GM12878 (cell line): ENCODE measurements at regions not wholly inside any gene's neighbourhood (a gene's known extent, or its start where the extent isn't known, plus 50 kb on each side); places are given as distances from the start of the nearest gene placed in this dataset.

Experiments
- ATAC-seq: fragments of 200-7000 bp; cut with Tn5 transposase; 3 replicates; pipeline ENCODE4 v1.9.1; 2020; ENCODE audit warnings: mild to moderate bottlenecking, moderate library complexity
- BruUV-seq: library from RNA; stranded (reverse); fragments of 400-500 nt; replicated peaks from 2 replicates; lab custom pipeline; 2021; lab: Mats Ljungman, UMichigan
- CTCF ChIA-PET: fragments of 300-600 bp; sonication (Branson Sonifier 250); formaldehyde crosslinking; extraction: SDS; loops from one replicate; lab custom pipeline; 2021; ENCODE audit warnings: inconsistent platforms; lab: Yijun Ruan, JAX
- POLR2A ChIA-PET: fragments of 350-600 bp; formaldehyde crosslinking; extraction: SDS; loops from one replicate; lab custom pipeline; 2021; ENCODE audit warnings: inconsistent platforms; lab: Charles Lee
- RAD21 ChIA-PET: fragments of 300-600 bp; sonication (Branson Sonifier 250); formaldehyde crosslinking; loops from one replicate; lab custom pipeline; 2023; ENCODE audit warnings: antibody characterized with exemption; ENCODE audit not compliant: unreplicated experiment; lab: Charles Lee
- SMC1A ChIA-PET: fragments of 300-600 bp; sonication (Branson Sonifier 250); formaldehyde crosslinking; loops from one replicate; lab custom pipeline; 2023; ENCODE audit not compliant: unreplicated experiment, uncharacterized antibody; lab: Charles Lee
- DNase-seq: peaks from one replicate; pipeline ENCODE4 v3.0.0-alpha.2; 2011; ENCODE audit warnings: low read depth, low spot score
- FAIRE-seq: peaks from 3 replicates; lab custom pipeline; 2011; peaks lifted over from hg19 to GRCh38; lab: Jason Lieb, UNC
- H2AFZ ChIP-seq: 2 replicates; pipeline ENCODE4 v1.6.0; 2011; ENCODE audit warnings: low read depth, low read length, control low read depth; ENCODE audit not compliant: control insufficient read depth
- H3K27ac ChIP-seq: 2 replicates; pipeline ENCODE4 v1.5.1; 2011; ENCODE audit warnings: control low read depth; ENCODE audit not compliant: control insufficient read depth, insufficient read depth
- H3K27me3 ChIP-seq, 2 experiments: replicated peaks in 1 of 2; 2 replicates each; pipeline versions ENCODE4 v1.6.0 to v1.6.1; 2011; ENCODE audit warnings: low read length in 1 of 2; ENCODE audit not compliant: control insufficient read depth in 2 of 2, insufficient read depth in 2 of 2
- H3K36me3 ChIP-seq, 2 experiments: 2 replicates each; pipeline ENCODE4 v1.5.1; 2011; ENCODE audit warnings: low read length in 1 of 2; ENCODE audit not compliant: control insufficient read depth in 2 of 2, insufficient read depth in 2 of 2
- H3K4me1 ChIP-seq: 2 replicates; pipeline ENCODE4 v1.6.1; 2011; ENCODE audit warnings: mild to moderate bottlenecking, low read length, moderate library complexity, mixed read lengths; ENCODE audit not compliant: control insufficient read depth, insufficient read depth
- H3K4me2 ChIP-seq: 2 replicates; pipeline ENCODE4 v1.6.0; 2011; ENCODE audit warnings: control low read depth; ENCODE audit not compliant: control insufficient read depth, insufficient read depth
- H3K4me3 ChIP-seq: fragments of 200-600 bp; sonication (generic); 2 replicates; pipeline ENCODE4 v1.5.1; 2016
- H3K79me2 ChIP-seq: 2 replicates; pipeline ENCODE4 v1.6.0; 2011; ENCODE audit warnings: low read length; ENCODE audit not compliant: control insufficient read depth, insufficient read depth
- H3K9ac ChIP-seq: 2 replicates; pipeline ENCODE4 v1.8.0; 2011; ENCODE audit warnings: low read length, control low read depth, mixed read lengths; ENCODE audit not compliant: control insufficient read depth, insufficient read depth
- H3K9me3 ChIP-seq: replicated peaks from 3 replicates; pipeline ENCODE4 v1.5.1; 2011; ENCODE audit warnings: mild to moderate bottlenecking, low read length; ENCODE audit not compliant: control insufficient read depth, insufficient read depth
- H4K20me1 ChIP-seq: 2 replicates; pipeline ENCODE4 v1.6.0; 2011; ENCODE audit not compliant: control insufficient read depth, insufficient read depth
- ASH2L ChIP-seq: fragments of 300-600, 200-600 bp; sonication (generic); IDR thresholded peaks from 2 replicates; pipeline ENCODE4 v1.6.1; 2017; ENCODE audit warnings: low read depth, mild to moderate bottlenecking, borderline replicate concordance
- BMI1 ChIP-seq: fragments of 450-650 bp; IDR thresholded peaks from 2 replicates; pipeline ENCODE4 v1.6.1; 2016; ENCODE audit warnings: mild to moderate bottlenecking, moderate library complexity, borderline replicate concordance
- CBX3 ChIP-seq: fragments of 200-600 bp; sonication (generic); IDR thresholded peaks from 2 replicates; pipeline ENCODE4 v1.6.1; 2016; ENCODE audit warnings: low read depth, borderline replicate concordance
- IKZF1 ChIP-seq: fragments of 450-650 bp; conservative IDR thresholded peaks from 2 replicates; pipeline ENCODE4 v1.6.1; 2017; ENCODE audit warnings: antibody characterized with exemption, mild to moderate bottlenecking
- IRF4 ChIP-seq: IDR thresholded peaks from 2 replicates; pipeline ENCODE4 v1.6.1; 2011; ENCODE audit warnings: low read depth, low read length
- KLF5 ChIP-seq: fragments of 450-650 bp; IDR thresholded peaks from 2 replicates; pipeline ENCODE4 v1.6.1; 2014; ENCODE audit warnings: mild to moderate bottlenecking; ENCODE audit not compliant: partially characterized antibody
- MTA3 ChIP-seq: IDR thresholded peaks from 2 replicates; pipeline ENCODE4 v1.6.1; 2012; ENCODE audit warnings: low read length, inconsistent platforms, borderline replicate concordance
- MYB ChIP-seq: fragments of 150-350 bp; IDR thresholded peaks from 2 replicates; pipeline ENCODE4 v1.6.1; 2014; ENCODE audit warnings: mild to moderate bottlenecking, low read depth, low read length, borderline replicate concordance
- SMAD5 ChIP-seq: IDR thresholded peaks from 2 replicates; pipeline ENCODE4 v1.6.1; 2016; ENCODE audit warnings: antibody characterized with exemption, low read depth
- ZBED1 ChIP-seq: IDR thresholded peaks from 2 replicates; pipeline ENCODE4 v1.6.1; 2016; ENCODE audit warnings: borderline replicate concordance
- WGBS: methylation state at CpG from one replicate; pipeline ENCODE4 v1.1.6; 2016; ENCODE audit warnings: low lambda C conversion rate; ENCODE audit not compliant: insufficient replicate concordance, insufficient coverage; ENCODE audit errors: missing lambda C conversion rate; 5-methylcytosine and 5-hydroxymethylcytosine counted together
- in situ Hi-C: fragments of 300-500 bp; cut with MboI; formaldehyde crosslinking; loops from 9 replicates; pipeline ENCODE4 v1.14.3; 2018; ENCODE audit warnings: mixed read lengths
- intact Hi-C: fragments of 100-400 bp; cut with micrococcal nuclease; formaldehyde crosslinking; loops from one replicate; pipeline ENCODE4 v1.14.2; 2022; ENCODE audit not compliant: unreplicated experiment
- TF ChIP-seq, protein P1 (sequence below): IDR thresholded peaks from 2 replicates; pipeline ENCODE4 v1.6.1; 2012; ENCODE audit warnings: low read length, inconsistent platforms
- TF ChIP-seq, protein P2 (sequence below): IDR thresholded peaks from 2 replicates; pipeline ENCODE4 v1.6.1; 2011; ENCODE audit warnings: low read depth, mild to moderate bottlenecking, low read length, moderate library complexity, borderline replicate concordance; ENCODE audit errors: extremely low read depth
- TF ChIP-seq, protein P3 (sequence below): IDR thresholded peaks from 2 replicates; pipeline ENCODE4 v1.6.1; 2011; ENCODE audit warnings: low read depth, low read length, improper control_type of control experiment, borderline replicate concordance
- TF ChIP-seq, protein P4 (sequence below): IDR thresholded peaks from 2 replicates; pipeline ENCODE4 v1.6.1; 2011; ENCODE audit warnings: borderline replicate concordance, low read depth, mild to moderate bottlenecking, moderate library complexity, low read length; ENCODE audit not compliant: insufficient read depth, poor library complexity, severe bottlenecking

DNA sequence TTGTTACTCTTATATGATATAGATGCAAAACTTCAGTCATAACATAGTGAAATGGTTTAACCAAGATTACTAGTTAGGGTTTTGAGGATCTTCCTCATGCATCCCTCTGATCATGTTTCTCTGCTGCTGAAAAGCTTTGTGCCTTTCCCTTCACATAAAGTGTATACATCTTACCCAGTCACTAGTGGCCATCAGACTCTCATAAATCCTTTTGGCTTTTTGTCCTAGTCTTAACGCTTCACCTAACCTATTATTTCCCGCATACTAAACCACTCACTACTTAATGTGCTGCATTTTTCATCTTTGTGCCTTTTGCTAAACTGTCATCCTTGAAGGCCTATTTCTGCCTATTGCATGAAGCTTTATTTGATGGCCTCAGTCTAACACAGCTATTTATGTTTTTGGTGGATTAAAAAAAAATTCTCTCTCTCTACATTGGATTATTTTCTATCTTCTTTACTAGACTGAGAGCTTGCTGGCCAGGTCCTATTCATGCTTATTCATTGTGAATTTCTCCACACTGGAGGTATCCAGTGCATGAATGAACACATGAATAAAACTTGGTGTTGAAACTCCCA, 717.6 kb upstream of the GOLIM4 start:
- DNase-seq (no peak), FAIRE-seq (no peak), ATAC-seq (no peak)
- 28% methylated on average over 2 of the region's 2 CpGs for WGBS
- in situ Hi-C loops = no loop called here
- no peaks in the 10 kb centered on the region for H3K9me3 ChIP-seq
- CTCF ChIA-PET = no interaction called here
- TF ChIP-seq, protein P1, sequence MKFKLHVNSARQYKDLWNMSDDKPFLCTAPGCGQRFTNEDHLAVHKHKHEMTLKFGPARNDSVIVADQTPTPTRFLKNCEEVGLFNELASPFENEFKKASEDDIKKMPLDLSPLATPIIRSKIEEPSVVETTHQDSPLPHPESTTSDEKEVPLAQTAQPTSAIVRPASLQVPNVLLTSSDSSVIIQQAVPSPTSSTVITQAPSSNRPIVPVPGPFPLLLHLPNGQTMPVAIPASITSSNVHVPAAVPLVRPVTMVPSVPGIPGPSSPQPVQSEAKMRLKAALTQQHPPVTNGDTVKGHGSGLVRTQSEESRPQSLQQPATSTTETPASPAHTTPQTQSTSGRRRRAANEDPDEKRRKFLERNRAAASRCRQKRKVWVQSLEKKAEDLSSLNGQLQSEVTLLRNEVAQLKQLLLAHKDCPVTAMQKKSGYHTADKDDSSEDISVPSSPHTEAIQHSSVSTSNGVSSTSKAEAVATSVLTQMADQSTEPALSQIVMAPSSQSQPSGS = no peak
- TF ChIP-seq, all 136 proteins: peak for 0
- Histone ChIP-seq H3K4me2 (no peak overlapping the region), H4K20me1 (no peaks in the 10 kb centered on the region), H3K27me3 (no peaks in the 10 kb centered on the region), H3K4me1 (no peaks in the 10 kb centered on the region), H3K36me3 (no peaks in the 10 kb centered on the region), H3K9ac (no peak overlapping the region), H2AFZ (no peak overlapping the region), H3K27ac (no peak overlapping the region), H3K79me2 (no peaks in the 10 kb centered on the region), H3K4me3 (no peak overlapping the region)
- intact Hi-C loops = no loop called here
- BruUV-seq = no TSS peak
- POLR2A ChIA-PET = no interaction called here
- RAD21 ChIA-PET = no interaction called here
- SMC1A ChIA-PET = interaction anchor here (1.4 kb wide), 1 partner anchor 10 kb away, joined by 3 read pairs; no protein-coding TSS in a partner anchor

DNA sequence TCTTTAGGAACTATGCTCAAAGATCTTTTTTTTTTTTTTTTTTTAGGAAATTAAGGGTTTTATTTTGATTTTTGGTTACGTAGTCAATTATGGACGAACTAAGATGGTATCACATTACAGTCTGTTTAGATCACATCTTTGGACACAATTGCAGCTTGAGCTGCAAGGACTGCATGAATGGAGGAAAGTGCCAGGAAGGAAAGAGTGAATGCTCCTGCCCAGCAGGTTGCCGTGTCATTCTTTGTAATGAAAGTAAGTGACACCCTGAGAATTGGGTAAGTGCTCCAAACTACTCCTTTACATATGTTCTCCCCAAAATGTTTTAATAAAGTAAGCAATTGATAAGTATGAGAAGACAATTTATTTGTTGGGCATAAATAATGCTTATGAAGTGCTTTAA, 716.5 kb upstream of the GOLIM4 start:
- BruUV-seq = no TSS peak
- WGBS = 33% methylated on average over 3 of the region's 3 CpGs
- FAIRE-seq (no peak), DNase-seq (no peak), ATAC-seq (no peak)
- no peak overlapping the region for H3K4me3 ChIP-seq
- no peaks in the 10 kb centered on the region for H3K9me3 ChIP-seq
- ChIA-PET POLR2A (no interaction called here), RAD21 (no interaction called here), SMC1A (interaction anchor here (1.4 kb wide), 1 partner anchor 11 kb away, joined by 3 read pairs; no protein-coding TSS in a partner anchor), CTCF (no interaction called here)
- intact Hi-C loops = no loop called here
- in situ Hi-C loops = no loop called here
- H3K4me2 ChIP-seq = no peak overlapping the region
- no peak overlapping the region for H3K27ac ChIP-seq
- H3K36me3 ChIP-seq = no peaks in the 10 kb centered on the region
- no peaks in the 10 kb centered on the region for H3K4me1 ChIP-seq
- no peaks in the 10 kb centered on the region for H4K20me1 ChIP-seq
- no peaks in the 10 kb centered on the region for H3K27me3 ChIP-seq
- H3K79me2 ChIP-seq = no peaks in the 10 kb centered on the region
- H3K9ac ChIP-seq = no peak overlapping the region
- H2AFZ ChIP-seq = no peak overlapping the region
- TF ChIP-seq BMI1 (no peak), ASH2L (no peak), KLF5 (no peak), MYB (no peak), CBX3 (no peak), IKZF1 (no peak), MTA3 (no peak), ZBED1 (no peak), SMAD5 (no peak), IRF4 (no peak)
- TF ChIP-seq, protein P2, sequence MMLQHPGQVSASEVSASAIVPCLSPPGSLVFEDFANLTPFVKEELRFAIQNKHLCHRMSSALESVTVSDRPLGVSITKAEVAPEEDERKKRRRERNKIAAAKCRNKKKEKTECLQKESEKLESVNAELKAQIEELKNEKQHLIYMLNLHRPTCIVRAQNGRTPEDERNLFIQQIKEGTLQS = no peak
- TF ChIP-seq, protein P3, sequence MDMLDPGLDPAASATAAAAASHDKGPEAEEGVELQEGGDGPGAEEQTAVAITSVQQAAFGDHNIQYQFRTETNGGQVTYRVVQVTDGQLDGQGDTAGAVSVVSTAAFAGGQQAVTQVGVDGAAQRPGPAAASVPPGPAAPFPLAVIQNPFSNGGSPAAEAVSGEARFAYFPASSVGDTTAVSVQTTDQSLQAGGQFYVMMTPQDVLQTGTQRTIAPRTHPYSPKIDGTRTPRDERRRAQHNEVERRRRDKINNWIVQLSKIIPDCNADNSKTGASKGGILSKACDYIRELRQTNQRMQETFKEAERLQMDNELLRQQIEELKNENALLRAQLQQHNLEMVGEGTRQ = no peak
- TF ChIP-seq, protein P4, sequence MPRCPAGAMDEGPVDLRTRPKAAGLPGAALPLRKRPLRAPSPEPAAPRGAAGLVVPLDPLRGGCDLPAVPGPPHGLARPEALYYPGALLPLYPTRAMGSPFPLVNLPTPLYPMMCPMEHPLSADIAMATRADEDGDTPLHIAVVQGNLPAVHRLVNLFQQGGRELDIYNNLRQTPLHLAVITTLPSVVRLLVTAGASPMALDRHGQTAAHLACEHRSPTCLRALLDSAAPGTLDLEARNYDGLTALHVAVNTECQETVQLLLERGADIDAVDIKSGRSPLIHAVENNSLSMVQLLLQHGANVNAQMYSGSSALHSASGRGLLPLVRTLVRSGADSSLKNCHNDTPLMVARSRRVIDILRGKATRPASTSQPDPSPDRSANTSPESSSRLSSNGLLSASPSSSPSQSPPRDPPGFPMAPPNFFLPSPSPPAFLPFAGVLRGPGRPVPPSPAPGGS = no peak
